ENCODE measurements at regions not wholly inside any gene's neighbourhood (a gene's known extent, or its start where the extent isn't known, plus 50 kb on each side); places are given as distances from the start of the nearest gene placed in this dataset.

DNA sequence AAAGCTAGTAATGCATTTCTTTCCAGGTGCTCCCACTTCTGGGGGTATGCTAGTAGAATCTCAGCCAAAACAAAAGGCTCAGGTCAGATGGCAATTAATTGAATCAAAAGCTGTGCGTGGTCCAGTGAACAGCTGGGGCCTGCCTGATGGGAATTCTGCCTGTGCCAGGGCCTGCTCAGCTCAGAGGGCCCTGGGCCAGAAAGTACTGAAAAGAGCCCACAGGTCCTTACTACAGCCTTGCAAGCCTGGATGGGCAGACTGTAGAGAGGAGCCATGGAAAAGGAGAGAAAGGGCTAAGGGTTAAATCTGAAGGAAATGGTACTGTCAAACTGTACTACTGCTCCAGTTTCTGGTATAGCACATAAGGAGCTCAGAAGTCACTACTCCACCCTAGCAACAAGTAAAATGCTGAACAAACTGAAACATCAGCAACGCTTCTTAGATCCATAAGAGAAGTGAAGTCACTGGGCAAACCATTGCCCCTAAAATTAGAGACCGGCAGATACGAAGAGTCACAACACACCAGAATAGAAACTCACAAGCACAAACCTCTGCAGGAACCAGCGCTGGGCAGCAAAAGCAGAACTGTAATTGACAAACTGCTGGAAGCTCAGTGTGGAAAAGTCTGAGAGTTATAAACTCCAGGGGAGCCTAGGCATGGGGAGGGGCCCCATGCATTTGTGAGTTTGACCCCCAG, 121.1 kb upstream of the SYT6 start:
- Histone ChIP-seq H3K4me2 (ENCODE audit: low read length) (no peak overlapping the region), H3K4me1 (ENCODE audit: insufficient read depth, low read length) (no peaks in the 10 kb centered on the region), H3K27ac (ENCODE audit: low read length) (no peak overlapping the region), H4K20me1 (ENCODE audit: low read length) (no peaks in the 10 kb centered on the region), H3K27me3 (ENCODE audit: low read length) (peaks cover 64% of the 10 kb centered on the region), H2AFZ (ENCODE audit: low read length) (no peak overlapping the region), H3K9me2 (replicated peaks; ENCODE audit: low read length) (no peaks in the 10 kb centered on the region), H3K79me2 (ENCODE audit: low read length) (no peaks in the 10 kb centered on the region), H3F3A (ENCODE audit: low read length, unreplicated experiment) (no peaks in the 10 kb centered on the region), H3K4me3 (ENCODE audit: low read length) (no peak overlapping the region), H3K9ac (ENCODE audit: low read length) (no peak overlapping the region), H3K9me3 (ENCODE audit: low read length) (no peaks in the 10 kb centered on the region), H3K36me3 (ENCODE audit: low read depth, low read length) (no peaks in the 10 kb centered on the region)
- ChIA-PET CTCF (no interaction called here), POLR2A (ENCODE audit: unreplicated experiment) (no interaction called here)
- DNase-seq (no peak), ATAC-seq (no peak)
- intact Hi-C loops (cut with micrococcal nuclease): no loop called here
- TF ChIP-seq, protein P1, sequence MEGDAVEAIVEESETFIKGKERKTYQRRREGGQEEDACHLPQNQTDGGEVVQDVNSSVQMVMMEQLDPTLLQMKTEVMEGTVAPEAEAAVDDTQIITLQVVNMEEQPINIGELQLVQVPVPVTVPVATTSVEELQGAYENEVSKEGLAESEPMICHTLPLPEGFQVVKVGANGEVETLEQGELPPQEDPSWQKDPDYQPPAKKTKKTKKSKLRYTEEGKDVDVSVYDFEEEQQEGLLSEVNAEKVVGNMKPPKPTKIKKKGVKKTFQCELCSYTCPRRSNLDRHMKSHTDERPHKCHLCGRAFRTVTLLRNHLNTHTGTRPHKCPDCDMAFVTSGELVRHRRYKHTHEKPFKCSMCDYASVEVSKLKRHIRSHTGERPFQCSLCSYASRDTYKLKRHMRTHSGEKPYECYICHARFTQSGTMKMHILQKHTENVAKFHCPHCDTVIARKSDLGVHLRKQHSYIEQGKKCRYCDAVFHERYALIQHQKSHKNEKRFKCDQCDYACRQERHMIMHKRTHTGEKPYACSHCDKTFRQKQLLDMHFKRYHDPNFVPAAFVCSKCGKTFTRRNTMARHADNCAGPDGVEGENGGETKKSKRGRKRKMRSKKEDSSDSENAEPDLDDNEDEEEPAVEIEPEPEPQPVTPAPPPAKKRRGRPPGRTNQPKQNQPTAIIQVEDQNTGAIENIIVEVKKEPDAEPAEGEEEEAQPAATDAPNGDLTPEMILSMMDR (conservative IDR thresholded peaks at IDR 0.05; ENCODE audit: low read depth, low read length): no peak
- TF ChIP-seq EZH2 (IDR thresholded peaks at IDR 0.05; ENCODE audit: low read length, unreplicated experiment): no peak
- BruUV-seq (replicated peaks): no TSS peak

- no peak for DNase-seq
- no peak overlapping the region for H3K4me2 ChIP-seq (ENCODE audit: low read length)
- no peaks in the 10 kb centered on the region for H3K79me2 ChIP-seq (ENCODE audit: low read length)
- no peaks in the 10 kb centered on the region for H3K4me1 ChIP-seq (ENCODE audit: insufficient read depth, low read length)
- no peaks in the 10 kb centered on the region for H3F3A ChIP-seq (ENCODE audit: low read length, unreplicated experiment)
- intact Hi-C loops (cut with micrococcal nuclease): no loop called here
- ChIA-PET POLR2A (ENCODE audit: unreplicated experiment) (no interaction called here), CTCF (no interaction called here)
- H3K36me3 ChIP-seq (ENCODE audit: low read depth, low read length): no peaks in the 10 kb centered on the region
- BruUV-seq (replicated peaks): no TSS peak
- H3K9me3 ChIP-seq (ENCODE audit: low read length): no peaks in the 10 kb centered on the region
- H3K4me3 ChIP-seq (ENCODE audit: low read length): no peak overlapping the region
- no peak overlapping the region for H3K9ac ChIP-seq (ENCODE audit: low read length)
- no peaks in the 10 kb centered on the region for H4K20me1 ChIP-seq (ENCODE audit: low read length)
- no peak for TF ChIP-seq EZH2phosphoT487 (IDR thresholded peaks at IDR 0.05; ENCODE audit: borderline replicate concordance, low read length)
- no peak overlapping the region for H3K27ac ChIP-seq (ENCODE audit: low read length)
- no peaks in the 10 kb centered on the region for H3K9me2 ChIP-seq (replicated peaks; ENCODE audit: low read length)
- ATAC-seq: no peak
- H3K27me3 ChIP-seq (ENCODE audit: low read length): peaks cover 74% of the 10 kb centered on the region
- H2AFZ ChIP-seq (ENCODE audit: low read length): no peak overlapping the region
Observed at GRCh38 chr1:114272593-114272992, 118.9 kb upstream of the SYT6 start.

- H3K4me3 ChIP-seq (ENCODE audit: low read length): no peak overlapping the region
- no peak overlapping the region for H3K9ac ChIP-seq (ENCODE audit: low read length)
- no peak for ATAC-seq
- H3K9me3 ChIP-seq (ENCODE audit: low read length): no peaks in the 10 kb centered on the region
- no peaks in the 10 kb centered on the region for H4K20me1 ChIP-seq (ENCODE audit: low read length)
- no peaks in the 10 kb centered on the region for H3K4me1 ChIP-seq (ENCODE audit: insufficient read depth, low read length)
- ChIA-PET CTCF (no interaction called here), POLR2A (ENCODE audit: unreplicated experiment) (no interaction called here)
- TF ChIP-seq EZH2phosphoT487 (IDR thresholded peaks at IDR 0.05; ENCODE audit: borderline replicate concordance, low read length): no peak
- TF ChIP-seq, protein P1 (conservative IDR thresholded peaks at IDR 0.05; ENCODE audit: low read depth, low read length): no peak
- TF ChIP-seq EZH2 (IDR thresholded peaks at IDR 0.05; ENCODE audit: low read length, unreplicated experiment): no peak
- intact Hi-C loops (cut with micrococcal nuclease): no loop called here
- no peak overlapping the region for H3K27ac ChIP-seq (ENCODE audit: low read length)
- no peak for DNase-seq
- H2AFZ ChIP-seq (ENCODE audit: low read length): no peak overlapping the region
- no peaks in the 10 kb centered on the region for H3K9me2 ChIP-seq (replicated peaks; ENCODE audit: low read length)
- BruUV-seq (replicated peaks): no TSS peak
- no peaks in the 10 kb centered on the region for H3K79me2 ChIP-seq (ENCODE audit: low read length)
- no peak overlapping the region for H3K4me2 ChIP-seq (ENCODE audit: low read length)
- peaks cover 69% of the 10 kb centered on the region for H3K27me3 ChIP-seq (ENCODE audit: low read length)
- H3F3A ChIP-seq (ENCODE audit: low read length, unreplicated experiment): no peaks in the 10 kb centered on the region
- no peaks in the 10 kb centered on the region for H3K36me3 ChIP-seq (ENCODE audit: low read depth, low read length)
Observed at GRCh38 chr1:114270718-114271117, 117.0 kb upstream of the SYT6 start.
